Right lobe of liver (tissue), 4 donors: ENCODE measurements at regions not wholly inside any gene's neighbourhood (a gene's known extent, or its start where the extent isn't known, plus 50 kb on each side); places are given as distances from the start of the nearest gene placed in this dataset.

Experiments
- POLR2A ChIP-seq: fragments of 450-650 bp; IDR thresholded peaks from one replicate; pipeline ENCODE4 v1.6.1; 2017; ENCODE audit warnings: antibody characterized with exemption, mild to moderate bottlenecking
- TF ChIP-seq, protein P1 (sequence below), 4 donors: fragments of 200-600 bp in 3 of 4; fragments of 450-650 bp in 1 of 4; IDR thresholded peaks; one replicate each; pipeline versions ENCODE4 v1.5.1 to v1.8.0; 2016 to 2022; ENCODE audit warnings: antibody characterized with exemption in 4 of 4, mild to moderate bottlenecking in 2 of 4
- donor health status: DM: no; HTN: no; CAD: no.
- donor health status: DM: no; HTN: no; CAD: no.
- donor health status: DM: no; HTN: yes; CAD: no.

DNA sequence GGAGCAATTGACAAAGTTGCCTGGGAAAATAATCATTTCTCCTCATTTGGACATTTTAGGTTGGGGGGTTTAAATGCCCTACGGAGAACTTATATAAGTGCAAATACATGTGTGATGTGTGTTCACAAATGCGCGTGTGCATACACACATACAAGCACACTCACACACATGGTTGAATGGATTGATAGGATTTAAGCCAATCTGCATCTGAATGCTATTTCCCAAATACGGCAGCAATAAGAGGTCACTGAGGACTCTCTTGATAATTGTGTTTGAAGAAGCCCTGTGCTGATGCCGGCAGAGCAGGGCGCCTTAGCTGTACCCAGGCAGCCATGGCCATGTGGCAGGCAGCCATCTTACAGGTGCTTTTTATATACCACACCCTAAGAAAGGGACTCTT, 165.3 kb upstream of the LEF1 start:
- no peak for TF ChIP-seq POLR2A
- TF ChIP-seq, protein P1, sequence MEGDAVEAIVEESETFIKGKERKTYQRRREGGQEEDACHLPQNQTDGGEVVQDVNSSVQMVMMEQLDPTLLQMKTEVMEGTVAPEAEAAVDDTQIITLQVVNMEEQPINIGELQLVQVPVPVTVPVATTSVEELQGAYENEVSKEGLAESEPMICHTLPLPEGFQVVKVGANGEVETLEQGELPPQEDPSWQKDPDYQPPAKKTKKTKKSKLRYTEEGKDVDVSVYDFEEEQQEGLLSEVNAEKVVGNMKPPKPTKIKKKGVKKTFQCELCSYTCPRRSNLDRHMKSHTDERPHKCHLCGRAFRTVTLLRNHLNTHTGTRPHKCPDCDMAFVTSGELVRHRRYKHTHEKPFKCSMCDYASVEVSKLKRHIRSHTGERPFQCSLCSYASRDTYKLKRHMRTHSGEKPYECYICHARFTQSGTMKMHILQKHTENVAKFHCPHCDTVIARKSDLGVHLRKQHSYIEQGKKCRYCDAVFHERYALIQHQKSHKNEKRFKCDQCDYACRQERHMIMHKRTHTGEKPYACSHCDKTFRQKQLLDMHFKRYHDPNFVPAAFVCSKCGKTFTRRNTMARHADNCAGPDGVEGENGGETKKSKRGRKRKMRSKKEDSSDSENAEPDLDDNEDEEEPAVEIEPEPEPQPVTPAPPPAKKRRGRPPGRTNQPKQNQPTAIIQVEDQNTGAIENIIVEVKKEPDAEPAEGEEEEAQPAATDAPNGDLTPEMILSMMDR (IDR thresholded peaks at IDR 0.05) = no peak
